ENCODE measurements at regions not wholly inside any gene's neighbourhood (a gene's known extent, or its start where the extent isn't known, plus 50 kb on each side); places are given as distances from the start of the nearest gene placed in this dataset.

DNA sequence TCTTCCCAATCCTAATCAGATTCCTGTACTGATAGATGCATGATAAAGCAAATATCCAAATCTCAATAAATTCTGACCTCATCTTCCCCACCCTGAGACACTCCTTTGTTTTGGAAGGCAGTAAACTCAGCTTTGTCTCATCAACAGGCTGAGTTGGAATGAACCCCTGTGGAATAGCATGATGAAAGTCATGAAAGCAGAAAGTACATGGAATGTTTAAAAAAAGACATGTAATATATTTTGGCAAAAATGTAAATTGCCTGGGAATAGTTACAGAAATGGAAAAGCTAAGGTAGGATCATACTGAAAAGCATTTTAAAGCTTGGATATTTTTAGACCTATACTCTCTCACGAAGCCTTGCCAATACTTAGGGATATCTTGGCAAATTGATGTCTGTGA, 468.7 kb upstream of the CDH7 start:
- Histone ChIP-seq H3K4me2 (ENCODE audit: extremely low read depth, insufficient read depth, low read length) (no peak overlapping the region), H2AFZ (ENCODE audit: low read length) (no peak overlapping the region), H3K36me3 (ENCODE audit: control insufficient read depth, insufficient read depth, low read length) (no peaks in the 10 kb centered on the region), H3K4me1 (ENCODE audit: control insufficient read depth, extremely low read depth, insufficient read depth, low read length) (no peaks in the 10 kb centered on the region), H4K20me1 (ENCODE audit: control insufficient read depth, extremely low read depth, insufficient read depth, low read length) (no peaks in the 10 kb centered on the region), H3K27me3 (ENCODE audit: control insufficient read depth, insufficient read depth, low read length) (no peaks in the 10 kb centered on the region), H3K9ac (ENCODE audit: insufficient read depth, low read length) (no peak overlapping the region), H3K27ac (ENCODE audit: insufficient read depth, low read length) (no peak overlapping the region), H3K4me3 (replicated peaks in 1 of 4; ENCODE audit: control extremely low read depth in 1 of 4, insufficient read depth in 1 of 4, low read depth in 3 of 4, low read length in 4 of 4) (no peak overlapping the region), H3K9me3 (ENCODE audit: control insufficient read depth, insufficient read depth, low read depth, low read length) (no peaks in the 10 kb centered on the region), H3K79me2 (ENCODE audit: control insufficient read depth, insufficient read depth, low read length) (no peaks in the 10 kb centered on the region)
- DNase-seq (ENCODE audit: low read depth in 2 of 2), result no peak
- TF ChIP-seq, protein P1, sequence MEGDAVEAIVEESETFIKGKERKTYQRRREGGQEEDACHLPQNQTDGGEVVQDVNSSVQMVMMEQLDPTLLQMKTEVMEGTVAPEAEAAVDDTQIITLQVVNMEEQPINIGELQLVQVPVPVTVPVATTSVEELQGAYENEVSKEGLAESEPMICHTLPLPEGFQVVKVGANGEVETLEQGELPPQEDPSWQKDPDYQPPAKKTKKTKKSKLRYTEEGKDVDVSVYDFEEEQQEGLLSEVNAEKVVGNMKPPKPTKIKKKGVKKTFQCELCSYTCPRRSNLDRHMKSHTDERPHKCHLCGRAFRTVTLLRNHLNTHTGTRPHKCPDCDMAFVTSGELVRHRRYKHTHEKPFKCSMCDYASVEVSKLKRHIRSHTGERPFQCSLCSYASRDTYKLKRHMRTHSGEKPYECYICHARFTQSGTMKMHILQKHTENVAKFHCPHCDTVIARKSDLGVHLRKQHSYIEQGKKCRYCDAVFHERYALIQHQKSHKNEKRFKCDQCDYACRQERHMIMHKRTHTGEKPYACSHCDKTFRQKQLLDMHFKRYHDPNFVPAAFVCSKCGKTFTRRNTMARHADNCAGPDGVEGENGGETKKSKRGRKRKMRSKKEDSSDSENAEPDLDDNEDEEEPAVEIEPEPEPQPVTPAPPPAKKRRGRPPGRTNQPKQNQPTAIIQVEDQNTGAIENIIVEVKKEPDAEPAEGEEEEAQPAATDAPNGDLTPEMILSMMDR (conservative IDR thresholded peaks at IDR 0.05 in 1 of 2, IDR thresholded peaks at IDR 0.05 in 1 of 2; ENCODE audit: low read depth in 1 of 2, low read length in 2 of 2), result no peak
- TF ChIP-seq EZH2 (IDR thresholded peaks at IDR 0.05; ENCODE audit: low read length, missing control alignments), result no peak

- H3K27me3 ChIP-seq (ENCODE audit: control insufficient read depth, insufficient read depth, low read length), result no peaks in the 10 kb centered on the region
- no peaks in the 10 kb centered on the region for H3K36me3 ChIP-seq (ENCODE audit: control insufficient read depth, insufficient read depth, low read length)
- H4K20me1 ChIP-seq (ENCODE audit: control insufficient read depth, extremely low read depth, insufficient read depth, low read length), result no peaks in the 10 kb centered on the region
- no peaks in the 10 kb centered on the region for H3K79me2 ChIP-seq (ENCODE audit: control insufficient read depth, insufficient read depth, low read length)
- H2AFZ ChIP-seq (ENCODE audit: low read length), result no peak overlapping the region
- no peak overlapping the region for H3K27ac ChIP-seq (ENCODE audit: insufficient read depth, low read length)
- no peak overlapping the region for H3K4me2 ChIP-seq (ENCODE audit: extremely low read depth, insufficient read depth, low read length)
- TF ChIP-seq EZH2 (IDR thresholded peaks at IDR 0.05; ENCODE audit: low read length, missing control alignments), result no peak
- TF ChIP-seq, protein P1 (conservative IDR thresholded peaks at IDR 0.05 in 1 of 2, IDR thresholded peaks at IDR 0.05 in 1 of 2; ENCODE audit: low read depth in 1 of 2, low read length in 2 of 2), result no peak
- DNase-seq (ENCODE audit: low read depth in 2 of 2), result no peak
- H3K9me3 ChIP-seq (ENCODE audit: control insufficient read depth, insufficient read depth, low read depth, low read length), result no peaks in the 10 kb centered on the region
- H3K9ac ChIP-seq (ENCODE audit: insufficient read depth, low read length), result no peak overlapping the region
- no peak overlapping the region for H3K4me3 ChIP-seq (replicated peaks in 1 of 4; ENCODE audit: control extremely low read depth in 1 of 4, insufficient read depth in 1 of 4, low read depth in 3 of 4, low read length in 4 of 4)
- no peaks in the 10 kb centered on the region for H3K4me1 ChIP-seq (ENCODE audit: control insufficient read depth, extremely low read depth, insufficient read depth, low read length)
These were observed 471.0 kb upstream of the CDH7 start for GRCh38 chr18:65279668-65280305.

- no peak overlapping the region for H3K27ac ChIP-seq (ENCODE audit: insufficient read depth, low read length)
- H3K79me2 ChIP-seq (ENCODE audit: control insufficient read depth, insufficient read depth, low read length), result no peaks in the 10 kb centered on the region
- no peak for DNase-seq (ENCODE audit: low read depth in 2 of 2)
- H3K4me3 ChIP-seq (replicated peaks in 1 of 4; ENCODE audit: control extremely low read depth in 1 of 4, insufficient read depth in 1 of 4, low read depth in 3 of 4, low read length in 4 of 4), result no peak overlapping the region
- H3K9ac ChIP-seq (ENCODE audit: insufficient read depth, low read length), result no peak overlapping the region
- H4K20me1 ChIP-seq (ENCODE audit: control insufficient read depth, extremely low read depth, insufficient read depth, low read length), result no peaks in the 10 kb centered on the region
- no peak for TF ChIP-seq EZH2 (IDR thresholded peaks at IDR 0.05; ENCODE audit: low read length, missing control alignments)
- TF ChIP-seq, protein P1 (conservative IDR thresholded peaks at IDR 0.05 in 1 of 2, IDR thresholded peaks at IDR 0.05 in 1 of 2; ENCODE audit: low read depth in 1 of 2, low read length in 2 of 2), result no peak
- H3K36me3 ChIP-seq (ENCODE audit: control insufficient read depth, insufficient read depth, low read length), result no peaks in the 10 kb centered on the region
- no peaks in the 10 kb centered on the region for H3K4me1 ChIP-seq (ENCODE audit: control insufficient read depth, extremely low read depth, insufficient read depth, low read length)
- H2AFZ ChIP-seq (ENCODE audit: low read length), result no peak overlapping the region
- H3K9me3 ChIP-seq (ENCODE audit: control insufficient read depth, insufficient read depth, low read depth, low read length), result no peaks in the 10 kb centered on the region
- no peak overlapping the region for H3K4me2 ChIP-seq (ENCODE audit: extremely low read depth, insufficient read depth, low read length)
- H3K27me3 ChIP-seq (ENCODE audit: control insufficient read depth, insufficient read depth, low read length), result no peaks in the 10 kb centered on the region
These were observed 471.7 kb upstream of the CDH7 start for GRCh38 chr18:65278939-65279667.

All from fibroblast of lung (primary cell).